ENCODE measurements at regions not wholly inside any gene's neighbourhood (a gene's known extent, or its start where the extent isn't known, plus 50 kb on each side); places are given as distances from the start of the nearest gene placed in this dataset.
A peak's percentile ranks its signal among the peaks of the same experiment; 100 is the strongest.
"Not testable (repeated sequence)": the region's sequence is repeated elsewhere in the genome, so short reads cannot be mapped to it uniquely, and the experiment has no call there.

DNA sequence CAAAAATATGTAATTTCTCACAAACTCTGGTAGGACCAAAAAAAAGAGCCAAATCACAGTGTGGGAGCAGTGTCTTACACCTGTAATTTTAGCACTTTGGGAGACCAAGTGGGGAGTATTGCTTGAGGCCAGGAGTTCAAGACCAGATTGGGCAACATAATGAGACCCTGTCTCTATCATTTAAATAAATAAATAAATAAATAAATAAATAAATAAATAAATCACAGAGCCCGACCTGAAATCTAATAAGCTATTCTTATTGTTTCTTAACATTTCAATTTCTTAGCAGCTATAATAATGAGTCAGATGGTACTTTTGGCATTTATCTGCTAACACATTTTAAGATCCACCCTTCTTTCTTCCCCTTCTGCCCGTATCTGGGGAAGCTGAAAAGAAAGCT, 1229.6 kb downstream of the SUCLG1 start:
- no peak for DNase-seq

DNA sequence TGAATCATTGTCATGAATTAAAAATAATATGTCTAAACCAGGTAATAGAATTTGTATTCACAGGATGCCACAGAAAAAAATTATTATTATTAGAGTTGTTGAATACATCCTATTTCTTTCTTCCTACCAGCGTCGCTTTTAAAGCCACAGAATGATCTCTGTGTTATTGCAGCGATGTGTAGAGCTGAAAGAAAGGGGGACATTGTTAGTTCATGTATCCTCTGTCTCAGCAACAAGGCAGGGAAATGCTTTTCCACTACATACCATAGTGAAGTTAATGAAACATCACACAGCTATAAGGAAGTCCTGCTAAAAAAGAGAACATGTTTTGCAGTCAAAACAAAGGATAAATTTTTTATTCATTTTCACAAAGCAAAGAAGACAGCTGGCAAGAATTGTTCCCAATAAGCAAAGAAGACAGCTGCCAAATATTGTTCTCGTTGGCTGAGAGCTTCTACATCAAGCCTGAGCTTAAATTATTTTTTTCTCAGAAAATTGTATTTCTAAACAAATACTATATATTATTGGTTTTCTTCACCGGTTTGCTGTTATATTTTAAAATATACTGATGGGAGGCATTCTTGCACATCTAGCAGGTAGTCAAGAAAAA, 1234.4 kb downstream of the SUCLG1 start:
- no peak for DNase-seq

DNA sequence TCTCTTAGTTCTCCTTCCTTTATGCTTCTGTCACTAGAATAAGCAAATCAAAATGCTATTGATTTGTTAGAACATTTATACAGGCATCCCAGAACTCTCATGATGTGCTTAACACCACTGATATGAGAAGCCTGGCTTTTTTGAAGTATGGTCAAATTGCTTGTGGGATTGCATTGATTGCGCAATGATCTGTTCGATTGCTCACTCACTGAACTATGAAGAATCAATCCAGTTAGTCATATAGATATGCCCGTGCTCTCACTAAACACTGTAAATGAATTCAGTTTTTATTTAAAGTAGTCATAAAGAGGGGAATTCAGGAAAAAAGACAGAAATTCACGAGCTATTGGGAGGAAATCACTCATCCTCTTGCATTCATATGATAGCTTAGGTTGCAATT, 1237.8 kb downstream of the SUCLG1 start:
- DNase-seq: no peak

DNA sequence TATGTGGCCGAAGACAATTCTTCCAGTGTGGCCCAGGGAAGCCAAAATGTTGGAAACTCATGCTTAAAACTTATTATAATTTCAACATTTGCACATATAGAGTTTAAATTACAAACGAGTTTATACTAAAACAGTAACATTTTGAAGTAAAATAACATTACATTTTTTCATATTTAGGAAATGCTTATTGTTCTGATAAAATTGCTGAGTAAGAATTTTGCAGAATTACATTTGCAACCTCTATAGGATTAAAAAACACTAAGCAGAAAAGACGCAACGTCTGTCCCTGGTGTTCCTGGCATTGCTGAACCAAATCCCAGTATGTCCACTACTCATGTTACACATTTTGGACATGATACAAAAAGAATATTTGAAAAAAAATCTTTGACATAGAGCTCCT, 1241.2 kb downstream of the SUCLG1 start:
- no peak for DNase-seq

DNA sequence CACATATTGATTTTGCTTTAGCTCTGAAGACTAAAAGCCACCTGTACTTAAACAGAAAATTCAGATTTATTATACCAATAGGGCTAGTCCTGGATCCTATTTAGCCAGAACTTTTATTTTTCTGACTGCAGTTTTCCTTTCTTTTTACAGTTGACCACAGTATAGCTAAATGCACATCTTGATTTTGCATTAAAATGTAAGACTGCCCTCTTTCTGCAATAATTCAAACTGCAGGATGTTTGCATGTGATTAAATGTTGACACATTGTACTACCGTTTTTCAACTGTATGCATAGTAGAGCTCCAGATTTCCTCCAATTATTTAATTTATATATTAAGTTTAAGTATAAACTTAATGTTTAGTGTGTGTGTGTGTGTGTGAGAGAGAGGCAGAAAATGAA, 1262.9 kb downstream of the SUCLG1 start:
- peak; percentile 41 for DNase-seq

DNA sequence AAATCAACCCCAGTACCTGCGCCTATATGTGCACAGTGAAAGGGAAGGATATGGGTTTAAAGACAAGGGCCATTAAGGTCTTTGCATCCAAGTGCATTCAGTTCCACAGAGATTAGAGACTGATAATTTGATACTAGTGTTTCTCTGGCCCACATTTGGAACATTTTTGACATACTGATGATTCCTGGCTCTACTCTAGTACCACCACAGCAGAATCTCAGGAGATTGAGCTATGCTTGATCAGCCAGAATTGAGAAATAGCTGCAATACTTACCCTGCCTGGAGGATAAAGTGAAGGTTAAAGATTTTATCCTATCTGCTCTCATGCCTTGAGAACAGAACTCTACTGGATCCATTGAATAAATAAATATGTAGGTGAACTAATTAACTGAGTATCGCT, 1267.8 kb downstream of the SUCLG1 start:
- no peak for DNase-seq

DNA sequence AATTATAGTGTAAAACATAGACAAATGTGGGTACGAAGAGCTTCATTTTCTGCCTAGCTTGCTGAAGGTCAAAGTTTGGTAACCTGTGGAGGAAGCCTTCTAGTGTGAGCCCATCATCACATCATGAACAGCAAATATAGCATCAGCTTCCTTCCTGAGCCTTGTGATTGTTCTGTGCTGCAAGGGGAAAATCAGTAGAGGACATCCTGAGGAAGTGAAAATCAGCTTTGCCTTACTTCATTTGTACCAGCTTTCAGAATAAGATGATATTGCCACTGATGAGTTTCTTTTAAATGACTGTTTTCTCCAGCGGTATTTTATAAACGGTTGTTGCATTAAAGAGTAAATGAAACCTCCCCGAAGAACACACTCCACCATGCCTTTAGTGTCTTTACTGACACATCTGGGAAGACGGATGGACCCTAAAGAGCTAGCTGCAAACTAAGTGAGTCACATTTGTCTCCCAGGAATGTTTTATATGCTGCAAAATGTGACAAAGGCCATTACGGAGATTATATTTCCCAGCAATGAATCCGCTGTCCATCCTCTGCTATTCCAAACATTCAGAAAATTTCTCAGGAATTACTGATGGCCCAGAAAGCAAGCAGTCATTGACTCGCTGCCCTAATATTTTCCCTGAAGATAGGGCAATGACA, 1272.8 kb downstream of the SUCLG1 start:
- DNase-seq: no peak

DNA sequence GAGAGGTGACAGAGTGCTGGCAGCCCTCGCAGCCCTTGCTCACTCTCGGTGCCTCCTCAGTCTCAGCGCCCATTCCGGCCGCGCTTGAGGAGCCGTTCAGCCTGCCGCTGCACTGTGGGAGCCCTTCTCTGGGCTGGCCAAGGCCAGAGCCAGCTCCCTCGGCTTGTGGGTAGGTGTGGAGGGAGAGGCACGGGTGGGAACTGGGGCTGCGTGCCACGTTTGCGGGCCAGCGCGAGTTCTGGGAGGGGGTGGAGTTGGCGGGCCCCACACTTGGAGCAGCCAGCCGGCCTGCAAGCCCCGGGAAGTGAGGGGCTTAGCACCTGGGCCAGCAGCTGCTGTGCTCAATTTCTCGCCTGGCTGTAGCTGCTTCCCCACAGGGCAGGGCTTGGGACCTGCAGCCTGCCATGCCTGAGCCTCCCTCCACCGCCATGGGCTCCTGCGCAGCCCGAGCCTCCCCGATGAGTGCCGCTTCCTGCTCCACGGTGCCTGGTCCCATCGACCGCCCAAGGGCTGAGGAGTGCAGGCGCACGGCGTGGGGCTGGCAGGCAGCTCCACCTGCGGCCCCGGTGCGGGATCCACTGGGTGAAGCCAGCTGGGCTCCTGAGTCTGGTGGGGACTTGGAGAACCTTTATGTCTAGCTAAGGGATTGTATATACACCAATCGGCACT, 1278.1 kb downstream of the SUCLG1 start:
- DNase-seq: not testable (repeated sequence)

DNA sequence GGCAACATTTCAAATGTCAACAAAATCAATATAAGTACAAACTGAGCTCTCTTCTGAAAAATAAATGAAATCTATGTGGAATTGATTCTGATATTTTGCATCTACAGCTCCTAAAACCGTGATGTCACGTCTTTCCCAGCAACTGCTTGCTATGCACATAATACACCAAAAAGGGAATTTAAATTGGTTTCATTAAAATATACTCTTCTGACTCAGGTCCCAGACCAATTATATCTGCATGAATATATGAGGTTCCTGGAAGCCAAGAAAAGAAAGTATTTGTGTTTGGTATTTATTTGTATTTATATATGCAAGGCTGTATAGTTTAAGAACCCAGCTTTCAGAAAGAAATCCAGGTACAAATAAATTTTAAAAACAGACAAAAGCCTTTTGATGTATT, 1282.5 kb downstream of the SUCLG1 start:
- no peak for DNase-seq

DNA sequence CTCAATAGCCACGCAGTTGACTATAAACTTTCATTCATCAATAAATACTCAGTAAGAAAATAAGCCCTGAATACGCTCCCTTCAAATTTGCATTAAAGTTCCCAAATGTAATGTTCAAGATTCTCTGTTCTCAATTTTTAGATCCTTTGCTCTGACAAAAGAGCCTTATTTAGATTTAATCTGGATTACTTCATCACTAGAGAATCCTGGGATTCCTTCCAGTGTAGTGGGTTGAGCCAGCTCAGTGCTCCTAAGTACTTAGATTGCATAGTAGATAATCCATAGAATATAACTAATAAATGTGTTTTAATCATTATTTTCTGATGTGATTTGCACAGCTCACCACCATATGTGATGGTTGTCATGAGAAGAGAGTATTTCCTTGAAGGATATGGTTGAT, 1286.2 kb downstream of the SUCLG1 start:
- DNase-seq: no peak

DNA sequence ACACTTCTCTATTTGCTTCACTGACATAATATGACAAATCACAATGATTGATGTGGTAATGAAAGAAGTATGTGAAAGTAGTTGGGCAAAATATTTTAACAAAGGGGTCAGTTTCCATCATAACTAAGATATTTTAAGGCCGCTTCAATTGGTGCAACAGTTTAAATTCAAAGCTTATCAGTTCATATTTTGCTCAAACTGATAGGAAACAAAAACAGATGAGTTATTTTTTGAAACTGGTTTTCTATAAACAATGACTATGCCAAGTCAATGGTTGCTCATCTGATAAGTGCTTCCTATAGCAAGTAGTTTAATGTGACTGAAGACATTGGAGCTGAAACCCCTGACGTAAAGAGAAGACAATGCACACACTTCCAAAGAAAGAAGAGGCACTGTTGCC, 1290.7 kb downstream of the SUCLG1 start:
- no peak for DNase-seq

DNA sequence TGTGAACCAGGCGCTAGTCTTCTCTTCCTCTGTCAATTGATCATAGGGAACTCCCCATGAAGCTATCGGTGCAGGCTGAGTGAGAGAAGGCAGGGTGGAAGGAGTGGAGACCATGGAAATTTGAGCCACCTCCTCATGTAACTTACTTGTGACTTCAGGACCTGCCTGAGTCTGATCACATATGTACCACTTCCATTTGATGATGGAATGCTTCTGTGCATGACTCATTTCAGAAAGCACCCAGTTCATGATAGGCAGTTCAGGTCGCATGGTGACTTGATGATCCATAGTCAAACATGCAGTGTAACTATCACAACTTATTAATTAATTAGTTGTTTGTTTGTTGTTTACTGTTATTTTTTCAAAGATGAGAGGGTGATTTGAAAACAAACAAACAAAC, 1296.7 kb downstream of the SUCLG1 start:
- DNase-seq: no peak

DNA sequence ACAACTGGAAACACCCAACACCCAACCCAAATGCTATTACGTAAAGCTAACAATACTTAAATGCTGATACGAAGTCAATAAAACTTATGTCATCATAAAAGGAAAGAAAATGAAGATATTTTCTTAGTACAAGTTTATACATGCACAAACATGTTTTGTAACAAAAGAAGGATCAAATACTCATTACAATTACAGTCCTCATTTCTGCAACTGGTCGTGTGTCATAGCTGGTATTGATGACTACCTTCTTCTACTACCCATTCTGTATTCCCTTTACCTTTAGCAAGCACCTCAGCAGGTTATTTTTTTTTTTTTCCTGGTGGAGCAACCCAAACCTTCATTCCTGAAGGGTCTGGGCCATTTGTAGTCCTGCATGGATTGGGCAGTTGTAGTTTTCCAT, 1298.5 kb downstream of the SUCLG1 start:
- DNase-seq: no peak

DNA sequence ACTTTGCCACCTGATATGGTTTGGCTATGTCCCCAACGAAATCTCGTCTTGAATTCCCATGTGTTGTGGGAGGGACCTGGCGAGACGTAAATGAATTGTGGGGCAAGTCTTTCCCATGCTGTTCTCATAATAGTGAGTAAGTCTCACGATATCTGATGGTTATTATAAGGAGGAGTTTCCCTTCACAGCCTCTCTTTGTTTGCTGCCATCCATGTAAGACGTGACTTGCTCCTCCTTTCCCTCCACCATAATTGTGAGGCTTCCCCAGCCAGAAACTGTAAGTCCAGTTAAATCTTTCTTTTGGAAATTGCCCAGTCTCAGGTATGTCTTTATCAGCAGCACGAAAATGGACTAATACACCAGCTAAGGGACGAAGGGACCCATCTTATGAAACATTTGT, 1303.3 kb downstream of the SUCLG1 start:
- DNase-seq: no peak

DNA sequence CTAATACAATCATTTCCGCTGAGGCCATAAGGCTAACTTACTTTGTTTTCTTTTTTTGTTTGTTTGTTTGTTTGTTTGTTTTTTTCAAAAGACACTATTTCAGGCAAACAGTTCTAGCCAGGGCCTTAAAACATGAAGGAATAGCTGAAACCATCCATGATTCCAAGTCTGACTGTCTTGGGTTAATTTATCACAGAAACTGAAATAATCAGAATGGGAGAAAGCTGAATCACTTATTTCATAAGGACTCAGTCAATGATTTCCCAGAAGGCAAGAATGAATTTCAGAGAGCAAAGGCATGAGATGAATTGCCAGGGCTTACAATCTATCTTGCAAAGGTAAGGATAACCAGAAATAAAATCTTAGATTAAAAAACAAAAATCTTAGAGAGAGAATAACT, 1315.1 kb downstream of the SUCLG1 start:
- no peak for DNase-seq

DNA sequence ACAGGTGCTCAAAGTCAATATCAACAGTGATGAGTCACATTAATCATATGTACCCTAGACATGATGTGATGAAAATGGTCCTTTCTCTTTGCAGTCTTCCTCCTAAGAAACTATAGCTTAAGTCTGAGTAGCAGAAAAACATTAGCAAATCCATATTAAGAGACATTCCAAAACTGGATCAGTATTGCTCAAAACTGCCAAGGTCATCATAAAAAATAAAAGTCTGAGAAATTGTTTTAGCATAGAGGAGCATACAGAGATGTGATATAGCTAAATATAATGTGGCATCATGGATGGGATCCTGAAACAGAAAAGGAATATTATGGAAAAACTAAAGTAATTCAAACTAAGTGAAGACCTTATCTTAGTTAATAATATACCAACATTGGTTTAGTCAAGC, 1316.1 kb downstream of the SUCLG1 start:
- no peak for DNase-seq

DNA sequence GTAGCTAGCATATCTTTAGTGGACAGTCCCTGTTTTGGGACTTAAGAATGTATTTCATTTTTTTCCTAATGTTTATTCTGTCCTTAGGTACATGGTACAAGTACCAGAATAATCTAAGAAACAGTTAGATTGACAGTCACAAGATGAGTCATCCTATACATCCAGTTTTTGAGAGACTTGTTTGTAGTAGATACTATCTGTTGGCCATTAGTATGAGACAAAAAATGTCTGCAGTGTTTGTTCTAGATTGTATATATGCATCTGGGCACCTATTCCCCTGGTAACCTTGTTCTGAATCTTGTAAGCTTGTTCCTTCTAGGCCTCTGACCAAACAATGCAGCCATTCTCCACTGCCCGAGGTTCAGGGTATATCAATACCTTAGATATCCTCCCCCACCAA, 1343.5 kb downstream of the SUCLG1 start:
- DNase-seq: no peak

DNA sequence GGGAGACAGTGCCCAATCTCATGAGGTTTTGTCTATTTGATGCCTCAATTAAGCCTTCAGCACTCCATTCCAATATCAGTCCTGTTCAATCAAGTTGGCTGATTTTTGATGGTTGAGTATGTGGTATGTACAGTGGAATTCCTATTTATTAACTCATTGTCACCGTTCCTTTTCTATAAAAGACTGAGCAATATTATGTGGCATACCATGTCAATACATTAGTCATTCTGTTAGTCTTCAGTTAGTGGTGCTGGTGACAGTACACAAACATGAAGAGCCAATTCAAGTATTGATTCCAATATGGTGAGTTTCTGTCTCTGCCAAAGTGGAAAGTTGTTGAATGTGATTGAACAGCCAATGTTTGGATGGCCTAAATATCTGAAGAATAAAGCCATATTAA, 1343.9 kb downstream of the SUCLG1 start:
- DNase-seq: no peak

DNA sequence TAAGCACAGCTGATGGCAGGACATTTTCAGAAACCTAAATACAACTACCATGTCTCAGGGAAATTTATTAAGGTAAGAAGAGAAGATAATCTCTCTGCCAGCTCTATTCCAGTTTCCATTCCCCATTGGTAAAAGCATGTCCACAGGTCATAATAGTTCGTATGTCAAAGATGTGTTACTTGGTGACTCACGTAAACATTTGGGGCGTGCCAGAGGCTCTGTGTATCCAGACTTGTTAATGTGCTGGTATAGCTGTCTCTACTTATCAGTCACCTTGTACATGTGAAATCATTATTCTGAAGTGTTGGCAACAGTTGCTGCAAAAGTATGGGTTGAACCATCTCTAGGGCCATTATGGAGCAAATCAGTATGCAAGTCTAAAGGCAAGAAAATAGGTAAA, 1345.1 kb downstream of the SUCLG1 start:
- no peak for DNase-seq

DNA sequence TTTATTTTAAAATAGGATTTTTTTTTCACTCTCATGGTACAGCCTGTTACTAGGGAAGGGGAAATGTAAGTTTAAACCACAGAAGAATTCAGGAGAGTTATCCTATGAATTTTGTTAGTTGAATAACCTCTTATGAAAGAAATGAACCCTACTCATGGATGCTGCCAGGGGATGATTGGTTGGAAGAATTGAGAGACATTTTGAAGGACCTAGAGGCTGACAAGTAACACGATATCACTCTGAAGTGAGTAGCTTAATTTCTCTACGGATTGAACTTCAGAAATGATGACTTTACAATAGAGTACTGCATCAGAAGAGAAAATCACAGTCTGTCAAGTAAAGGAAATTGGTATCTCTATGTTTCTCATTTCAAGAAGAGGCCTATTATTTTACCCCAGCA, 1346.2 kb downstream of the SUCLG1 start:
- no peak for DNase-seq

DNA sequence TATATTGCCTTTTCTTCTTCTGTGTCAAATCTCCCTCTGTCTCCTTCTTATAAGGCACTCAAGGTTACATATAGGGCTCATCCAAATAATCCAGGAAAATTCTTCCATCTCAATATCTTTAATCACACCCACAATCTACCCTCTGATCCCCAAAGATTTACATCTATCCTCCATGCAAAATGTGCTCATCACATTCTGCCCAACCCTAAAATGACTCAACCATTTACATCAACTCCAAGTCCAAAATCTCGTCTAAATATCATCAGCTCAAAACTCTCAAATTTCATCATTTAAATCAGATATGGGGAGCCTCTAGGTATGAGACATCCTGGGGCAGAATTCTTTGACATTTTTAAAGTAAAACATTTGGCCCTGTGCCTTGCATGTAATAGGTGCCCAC, 1349.8 kb downstream of the SUCLG1 start:
- DNase-seq: no peak

DNA sequence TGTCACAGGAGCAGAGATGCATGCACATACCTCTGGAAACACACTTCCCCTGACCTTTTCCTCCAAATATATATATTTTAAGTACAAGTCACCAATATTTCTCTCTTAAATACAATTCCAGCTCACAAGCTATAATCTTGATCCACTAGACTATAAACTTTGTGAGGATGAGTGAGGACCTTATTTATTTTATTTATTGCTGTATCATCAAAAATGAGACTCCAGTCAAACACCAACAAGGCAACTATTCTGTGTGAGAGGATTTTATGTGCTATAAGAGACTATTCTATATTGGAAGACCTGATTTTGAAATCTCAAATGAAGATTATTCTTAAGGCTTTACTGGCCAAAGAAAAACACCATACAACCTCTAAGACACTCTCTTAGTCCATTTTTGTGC, 1352.2 kb downstream of the SUCLG1 start:
- DNase-seq: no peak

DNA sequence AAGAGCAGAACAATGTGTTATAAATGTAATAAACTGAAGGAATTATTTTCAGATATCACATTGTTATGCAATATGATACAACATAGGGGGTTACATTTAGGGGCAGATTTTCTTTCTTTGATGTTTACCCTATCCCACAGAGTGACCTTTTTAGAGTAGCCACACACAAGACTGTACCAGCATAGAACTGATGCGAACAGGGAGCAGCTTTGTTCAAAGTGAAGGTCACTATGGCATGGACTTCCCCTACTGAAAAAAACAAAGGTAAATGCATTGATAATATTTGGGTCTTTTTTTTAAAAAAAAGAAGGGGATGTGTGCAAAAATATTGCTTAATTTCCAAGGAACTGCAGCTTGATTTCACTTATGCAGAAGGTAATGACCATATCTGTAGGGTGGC, 1354.9 kb downstream of the SUCLG1 start:
- DNase-seq: no peak

DNA sequence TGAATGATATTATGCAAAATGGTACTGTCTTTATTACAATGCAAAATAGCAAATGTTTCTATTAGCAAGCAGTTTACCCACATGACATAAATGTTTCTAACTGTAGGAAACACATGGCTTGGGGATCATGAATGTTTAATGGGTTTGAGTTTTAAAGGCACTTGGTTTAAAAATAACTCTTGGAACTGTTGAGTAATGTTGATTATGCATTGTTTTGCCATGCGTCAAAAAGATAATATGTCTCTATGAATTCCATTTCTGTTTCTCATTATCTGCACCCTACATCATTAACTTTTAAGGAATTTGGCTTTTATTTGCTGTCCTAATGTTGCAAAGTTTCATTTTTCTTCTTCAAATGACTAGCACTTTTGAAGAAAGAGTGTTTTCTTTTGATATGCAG, 1355.5 kb downstream of the SUCLG1 start:
- DNase-seq: no peak

DNA sequence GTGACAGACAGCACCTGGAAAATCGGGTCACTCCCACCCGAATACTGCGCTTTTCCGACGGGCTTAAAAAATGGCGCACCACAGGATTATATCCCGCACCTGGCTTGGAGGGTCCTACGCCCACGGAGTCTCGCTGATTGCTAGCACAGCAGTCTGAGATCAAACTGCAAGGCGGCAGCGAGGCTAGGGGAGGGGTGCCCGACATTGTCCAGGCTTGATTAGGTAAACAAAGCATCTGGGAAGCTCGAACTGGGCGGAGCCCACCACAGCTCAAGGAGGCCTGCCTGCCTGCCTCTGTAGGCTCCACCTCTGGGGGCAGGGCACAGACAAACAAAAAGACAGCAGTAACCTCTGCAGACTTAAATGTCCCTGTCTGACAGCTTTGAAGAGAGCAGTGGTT, 1370.0 kb downstream of the SUCLG1 start:
- not testable (repeated sequence) for DNase-seq

All from NCI-H1092 treated with DMSO at 0.1 percent for 48 hours (cell line).